ENCODE measurements at regions not wholly inside any gene's neighbourhood (a gene's known extent, or its start where the extent isn't known, plus 50 kb on each side); places are given as distances from the start of the nearest gene placed in this dataset.

GRCh38 chr2:53512071-53512826 is 255.4 kb upstream of the CHAC2 start:
- H3K4me3 ChIP-seq: no peak overlapping the region
- no peaks in the 10 kb centered on the region for H3K4me1 ChIP-seq
- ChIA-PET CTCF (no interaction called here), POLR2A (no interaction called here)
- FAIRE-seq (no peak), DNase-seq (ENCODE audit: low read depth in 1 of 2, low spot score in 1 of 2) (no peak), ATAC-seq (no peak)
- H3K9me3 ChIP-seq: no peaks in the 10 kb centered on the region
- WGBS (ENCODE audit: missing lambda C conversion rate): 27% methylated on average over 4 of the region's 4 CpGs
- no peak overlapping the region for H3K27ac ChIP-seq
- TF ChIP-seq TP53 (CRISPR knock-in tag; IDR thresholded peaks at IDR 0.05) (no peak), BHLHE40 (IDR thresholded peaks at IDR 0.05; ENCODE audit: low read depth, low read length) (no peak), ELK1 (IDR thresholded peaks at IDR 0.05; ENCODE audit: low read depth, low read length) (no peak), ATOH8 (CRISPR knock-in tag; IDR thresholded peaks at IDR 0.05; ENCODE audit: low read depth) (no peak), KDM1A (IDR thresholded peaks at IDR 0.05; ENCODE audit: low read depth) (no peak), FOSB (CRISPR knock-in tag; IDR thresholded peaks at IDR 0.05) (no peak), RARB (CRISPR knock-in tag; IDR thresholded peaks at IDR 0.05) (no peak), KDM5A (IDR thresholded peaks at IDR 0.05) (no peak), NFE2L2 (conservative IDR thresholded peaks at IDR 0.05; ENCODE audit: low read length) (no peak), ZNF302 (CRISPR knock-in tag; IDR thresholded peaks at IDR 0.05) (no peak), HDAC2 (IDR thresholded peaks at IDR 0.05) (no peak), E2F6 (IDR thresholded peaks at IDR 0.05; ENCODE audit: borderline replicate concordance, low read depth) (no peak), JUN (IDR thresholded peaks at IDR 0.05) (no peak), RNF2 (IDR thresholded peaks at IDR 0.05; ENCODE audit: borderline replicate concordance, low read depth) (no peak), HMGXB4 (CRISPR knock-in tag; IDR thresholded peaks at IDR 0.05; ENCODE audit: borderline replicate concordance) (no peak), CHD4 (IDR thresholded peaks at IDR 0.05; ENCODE audit: borderline replicate concordance) (no peak), POLR2A (IDR thresholded peaks at IDR 0.05; ENCODE audit: low read length) (no peak), EP300 (IDR thresholded peaks at IDR 0.05) (no peak), ESRRA (IDR thresholded peaks at IDR 0.05; ENCODE audit: borderline replicate concordance, low read length) (no peak)
- no peak overlapping the region for H3K4me2 ChIP-seq

- Histone ChIP-seq H3K4me3 (no peak overlapping the region), H3K27ac (no peak overlapping the region), H3K9me3 (no peaks in the 10 kb centered on the region), H3K4me1 (no peaks in the 10 kb centered on the region), H3K4me2 (no peak overlapping the region)
- ChIA-PET CTCF (no interaction called here), POLR2A (no interaction called here)
- ATAC-seq (no peak), FAIRE-seq (no peak), DNase-seq (ENCODE audit: low read depth in 1 of 2, low spot score in 1 of 2) (no peak)
- 58% methylated on average over 4 of the region's 4 CpGs for WGBS (ENCODE audit: missing lambda C conversion rate)
- TF ChIP-seq ESRRA (IDR thresholded peaks at IDR 0.05; ENCODE audit: borderline replicate concordance, low read length) (no peak), BHLHE40 (IDR thresholded peaks at IDR 0.05; ENCODE audit: low read depth, low read length) (no peak), NFE2L2 (conservative IDR thresholded peaks at IDR 0.05; ENCODE audit: low read length) (no peak), CHD2 (IDR thresholded peaks at IDR 0.05; ENCODE audit: low read length, partially characterized antibody) (no peak), NR3C1 (IDR thresholded peaks at IDR 0.05) (no peak), CEBPB (IDR thresholded peaks at IDR 0.05) (no peak), NPAS2 (CRISPR knock-in tag; IDR thresholded peaks at IDR 0.05; ENCODE audit: borderline replicate concordance) (no peak), ZNF302 (CRISPR knock-in tag; IDR thresholded peaks at IDR 0.05) (no peak), POLR2AphosphoS2 (conservative IDR thresholded peaks at IDR 0.05; ENCODE audit: low read length) (no peak), TFCP2L1 (CRISPR knock-in tag; IDR thresholded peaks at IDR 0.05) (no peak), ZC3H11A (IDR thresholded peaks at IDR 0.05) (no peak), ATOH8 (CRISPR knock-in tag; IDR thresholded peaks at IDR 0.05; ENCODE audit: low read depth) (no peak), REST (IDR thresholded peaks at IDR 0.05) (no peak), MAFK (IDR thresholded peaks at IDR 0.05; ENCODE audit: partially characterized antibody) (no peak), SMC3 (IDR thresholded peaks at IDR 0.05) (no peak), RCOR1 (IDR thresholded peaks at IDR 0.05; ENCODE audit: low read depth, low read length) (no peak)
Measured at GRCh38 chr2:53511549-53511948, 256.1 kb upstream of the CHAC2 start.

Data from A549 (cell line).